Body of pancreas (tissue), 4 donors: ENCODE measurements at regions not wholly inside any gene's neighbourhood (a gene's known extent, or its start where the extent isn't known, plus 50 kb on each side); places are given as distances from the start of the nearest gene placed in this dataset.

Source experiments
- ATAC-seq: fragments of 150-250 bp; one replicate; pipeline ENCODE4 v1.9.1; 2016
- DNase-seq, 4 donors: peaks; one replicate each; pipeline ENCODE4 v3.0.0-alpha.2; 2019
- H3K27ac ChIP-seq, 4 donors: fragments of 200-600 bp; sonication (generic); 1 replicate in 3 of 4; 2 replicates in 1 of 4; pipeline versions ENCODE4 v1.5.1 to v1.6.1; 2016 to 2019; ENCODE audit warnings: mild to moderate bottlenecking in 1 of 4, mixed read lengths in 1 of 4, moderate library complexity in 1 of 4
- H3K27me3 ChIP-seq, 2 donors: fragments of 200-600 bp; sonication (generic); one replicate each; pipeline ENCODE4 v1.6.0; 2016; ENCODE audit warnings: mild to moderate bottlenecking in 1 of 2
- H3K36me3 ChIP-seq, 2 donors: fragments of 200-600 bp; sonication (generic); replicated peaks in 1 of 2; 2 replicates each; pipeline ENCODE4 v1.5.1; 2016; ENCODE audit warnings: low read depth in 2 of 2; ENCODE audit not compliant: insufficient read depth in 1 of 2
- H3K4me1 ChIP-seq: fragments of 200-600 bp; sonication (generic); one replicate; pipeline ENCODE4 v1.6.0; 2016
- H3K4me3 ChIP-seq, 2 donors: fragments of 200-600 bp; sonication (generic); 1 replicate in 1 of 2; 2 replicates in 1 of 2; pipeline ENCODE4 v1.5.1; 2016 to 2019
- H3K9me3 ChIP-seq, 3 donors: fragments of 200-600 bp; sonication (generic); 1 replicate in 2 of 3; 2 replicates in 1 of 3; pipeline ENCODE4 v1.5.1; 2016
- CTCF ChIP-seq, 7 experiments: fragments of 450-650 bp in 4 of 7; fragments of 200-600 bp in 3 of 7; sonication (generic) in 3 of 7; IDR thresholded peaks; one replicate each; pipeline ENCODE4 v1.5.1; 2016 to 2019; ENCODE audit warnings: antibody characterized with exemption in 7 of 7
- POLR2A ChIP-seq, 3 donors: fragments of 450-650 bp; IDR thresholded peaks; one replicate each; pipeline ENCODE4 v1.6.1; 2016; ENCODE audit warnings: antibody characterized with exemption in 3 of 3, mild to moderate bottlenecking in 2 of 3
- WGBS, 2 donors: methylation state at CpG; one replicate each; pipeline ENCODE4 v1.1.5; 2017; 5-methylcytosine and 5-hydroxymethylcytosine counted together
- intact Hi-C: fragments of 100-400 bp; cut with DNase I; formaldehyde crosslinking; loops from one replicate; pipeline ENCODE4 v1.15.1; 2023

GRCh38 chr4:162681212-162681611 lies 485.5 kb downstream of the NAF1 start:
- H3K27ac ChIP-seq: no peak overlapping the region
- 16 to 17% methylated on average over 2 of the region's 2 CpGs for WGBS, 2 donors
- no peak for DNase-seq
- no peaks in the 10 kb centered on the region for H3K27me3 ChIP-seq
- intact Hi-C loops: no loop called here
- no peaks in the 10 kb centered on the region for H3K9me3 ChIP-seq
- no peaks in the 10 kb centered on the region for H3K36me3 ChIP-seq
- TF ChIP-seq POLR2A (IDR thresholded peaks at IDR 0.05) (no peak), CTCF (IDR thresholded peaks at IDR 0.05) (no peak)
- ATAC-seq: no peak
- H3K4me1 ChIP-seq: no peaks in the 10 kb centered on the region
- no peak overlapping the region for H3K4me3 ChIP-seq

GRCh38 chr4:162675661-162676060 lies 491.0 kb downstream of the NAF1 start:
- WGBS, 2 donors: 57 to 60% methylated on average over 2 of the region's 2 CpGs
- intact Hi-C loops: no loop called here
- DNase-seq (no peak), ATAC-seq (no peak)
- H3K27me3 ChIP-seq: no peaks in the 10 kb centered on the region
- H3K9me3 ChIP-seq: no peaks in the 10 kb centered on the region
- no peak overlapping the region for H3K4me3 ChIP-seq
- no peaks in the 10 kb centered on the region for H3K4me1 ChIP-seq
- no peak overlapping the region for H3K27ac ChIP-seq
- no peaks in the 10 kb centered on the region for H3K36me3 ChIP-seq
- TF ChIP-seq CTCF (IDR thresholded peaks at IDR 0.05) (no peak), POLR2A (IDR thresholded peaks at IDR 0.05) (no peak)

- TF ChIP-seq CTCF (IDR thresholded peaks at IDR 0.05): no peak
- no peak for TF ChIP-seq POLR2A (IDR thresholded peaks at IDR 0.05)
- Histone ChIP-seq H3K9me3 (no peaks in the 10 kb centered on the region), H3K27me3 (no peaks in the 10 kb centered on the region), H3K27ac (no peak overlapping the region), H3K36me3 (no peaks in the 10 kb centered on the region), H3K4me1 (no peaks in the 10 kb centered on the region), H3K4me3 (no peak overlapping the region)
- intact Hi-C loops: no loop called here
- WGBS, 2 donors: 64 to 77% methylated on average over 1 of the region's 1 CpG
- ATAC-seq: no peak
- no peak for DNase-seq
Observed at GRCh38 chr4:162661913-162662312, 498.1 kb upstream of the FSTL5 start.

GRCh38 chr4:162659716-162660115 lies 495.9 kb upstream of the FSTL5 start:
- TF ChIP-seq CTCF (IDR thresholded peaks at IDR 0.05) (no peak), POLR2A (IDR thresholded peaks at IDR 0.05) (no peak)
- 78 to 88% methylated on average over 1 of the region's 1 CpG for WGBS, 2 donors
- Histone ChIP-seq H3K4me3 (no peak overlapping the region), H3K4me1 (no peaks in the 10 kb centered on the region), H3K27me3 (no peaks in the 10 kb centered on the region), H3K9me3 (no peaks in the 10 kb centered on the region), H3K36me3 (no peaks in the 10 kb centered on the region), H3K27ac (no peak overlapping the region)
- intact Hi-C loops: no loop called here
- DNase-seq (no peak), ATAC-seq (no peak)

- TF ChIP-seq CTCF (IDR thresholded peaks at IDR 0.05) (no peak), POLR2A (IDR thresholded peaks at IDR 0.05) (no peak)
- Histone ChIP-seq H3K27me3 (no peaks in the 10 kb centered on the region), H3K36me3 (no peaks in the 10 kb centered on the region), H3K4me3 (no peak overlapping the region), H3K4me1 (no peaks in the 10 kb centered on the region), H3K9me3 (no peaks in the 10 kb centered on the region), H3K27ac (no peak overlapping the region)
- no peak for ATAC-seq
- intact Hi-C loops: no loop called here
- no peak for DNase-seq
- 88 to 93% methylated on average over 1 of the region's 1 CpG for WGBS, 2 donors
Observed at GRCh38 chr4:162657966-162658365, 494.2 kb upstream of the FSTL5 start.
